Gastroesophageal sphincter (tissue), 3 donors: ENCODE measurements at regions not wholly inside any gene's neighbourhood (a gene's known extent, or its start where the extent isn't known, plus 50 kb on each side); places are given as distances from the start of the nearest gene placed in this dataset.

Experiments used
- CTCF ChIP-seq, 4 experiments: fragments of 200-600 bp in 2 of 4; fragments of 450-650 bp in 2 of 4; sonication (generic) in 1 of 4; IDR thresholded peaks; one replicate each; pipeline ENCODE4 v1.5.1; 2017 to 2019; ENCODE audit warnings: antibody characterized with exemption in 4 of 4, mild to moderate bottlenecking in 2 of 4, moderate library complexity in 2 of 4
- EP300 ChIP-seq: sonication (generic); formaldehyde crosslinking; IDR thresholded peaks from one replicate; pipeline ENCODE4 v1.6.1; 2017; ENCODE audit warnings: antibody characterized with exemption, mild to moderate bottlenecking
- POLR2A ChIP-seq, 2 donors: fragments of 450-650 bp; IDR thresholded peaks; one replicate each; pipeline ENCODE4 v1.6.1; 2017; ENCODE audit warnings: antibody characterized with exemption in 2 of 2, mild to moderate bottlenecking in 2 of 2, moderate library complexity in 1 of 2
- POLR2AphosphoS5 ChIP-seq: sonication (generic); formaldehyde crosslinking; IDR thresholded peaks from one replicate; pipeline ENCODE4 v1.6.1; 2017; ENCODE audit warnings: antibody characterized with exemption

GRCh38 chr4:58940167-58940566, 1830.0 kb upstream of the IGFBP7 start:
- TF ChIP-seq CTCF (IDR thresholded peaks at IDR 0.05) (no peak), EP300 (no peak), POLR2AphosphoS5 (no peak), POLR2A (IDR thresholded peaks at IDR 0.05) (no peak)
